ENCODE measurements at regions not wholly inside any gene's neighbourhood (a gene's known extent, or its start where the extent isn't known, plus 50 kb on each side); places are given as distances from the start of the nearest gene placed in this dataset.

- TF ChIP-seq CTCF (conservative IDR thresholded peaks at IDR 0.05; ENCODE audit: low read length) (no peak), EZH2phosphoT487 (IDR thresholded peaks at IDR 0.05; ENCODE audit: borderline replicate concordance) (no peak)
- H2AFZ ChIP-seq (ENCODE audit: low read length): no peak overlapping the region
- no peaks in the 10 kb centered on the region for H4K20me1 ChIP-seq (ENCODE audit: insufficient read depth, low read length, poor library complexity, severe bottlenecking)
- no peaks in the 10 kb centered on the region for H3F3A ChIP-seq (ENCODE audit: low read depth)
- H3K4me1 ChIP-seq (ENCODE audit: insufficient read depth, low read length, poor library complexity, severe bottlenecking): no peaks in the 10 kb centered on the region
- H3K4me2 ChIP-seq (ENCODE audit: low read depth, low read length, poor library complexity, severe bottlenecking): no peak overlapping the region
- no peak overlapping the region for H3K9ac ChIP-seq (ENCODE audit: low read depth, low read length, poor library complexity, severe bottlenecking)
- H3K79me2 ChIP-seq (ENCODE audit: insufficient read depth, low read length): no peaks in the 10 kb centered on the region
- no peaks in the 10 kb centered on the region for H3K36me3 ChIP-seq (ENCODE audit: insufficient read depth, low read length)
- no peaks in the 10 kb centered on the region for H3K9me2 ChIP-seq (replicated peaks; ENCODE audit: low read depth, low read length)
- no peaks in the 10 kb centered on the region for H3K27me3 ChIP-seq (ENCODE audit: insufficient read depth, low read length, poor library complexity, severe bottlenecking)
- no peaks in the 10 kb centered on the region for H3K9me3 ChIP-seq (ENCODE audit: insufficient read depth, low read depth, low read length)
- H3K4me3 ChIP-seq (ENCODE audit: low read length, poor library complexity, severe bottlenecking): no peak overlapping the region
These were observed 752.2 kb downstream of the DCDC2C start for GRCh38 chr2:4455486-4456155.

GRCh38 chr2:4464634-4465266 lies 761.4 kb downstream of the DCDC2C start:
- no peak overlapping the region for H3K4me3 ChIP-seq (ENCODE audit: low read length, poor library complexity, severe bottlenecking)
- no peak overlapping the region for H3K4me2 ChIP-seq (ENCODE audit: low read depth, low read length, poor library complexity, severe bottlenecking)
- no peaks in the 10 kb centered on the region for H3K27me3 ChIP-seq (ENCODE audit: insufficient read depth, low read length, poor library complexity, severe bottlenecking)
- H4K20me1 ChIP-seq (ENCODE audit: insufficient read depth, low read length, poor library complexity, severe bottlenecking): no peaks in the 10 kb centered on the region
- no peak overlapping the region for H3K9ac ChIP-seq (ENCODE audit: low read depth, low read length, poor library complexity, severe bottlenecking)
- no peaks in the 10 kb centered on the region for H3K36me3 ChIP-seq (ENCODE audit: insufficient read depth, low read length)
- H2AFZ ChIP-seq (ENCODE audit: low read length): no peak overlapping the region
- H3K79me2 ChIP-seq (ENCODE audit: insufficient read depth, low read length): no peaks in the 10 kb centered on the region
- H3F3A ChIP-seq (ENCODE audit: low read depth): no peaks in the 10 kb centered on the region
- TF ChIP-seq CTCF (conservative IDR thresholded peaks at IDR 0.05; ENCODE audit: low read length) (no peak), EZH2phosphoT487 (IDR thresholded peaks at IDR 0.05; ENCODE audit: borderline replicate concordance) (no peak)
- H3K9me2 ChIP-seq (replicated peaks; ENCODE audit: low read depth, low read length): no peaks in the 10 kb centered on the region
- no peaks in the 10 kb centered on the region for H3K4me1 ChIP-seq (ENCODE audit: insufficient read depth, low read length, poor library complexity, severe bottlenecking)
- H3K9me3 ChIP-seq (ENCODE audit: insufficient read depth, low read depth, low read length): no peaks in the 10 kb centered on the region

- Histone ChIP-seq H3K9ac (ENCODE audit: low read depth, low read length, poor library complexity, severe bottlenecking) (no peak overlapping the region), H3K79me2 (ENCODE audit: insufficient read depth, low read length) (no peaks in the 10 kb centered on the region), H2AFZ (ENCODE audit: low read length) (no peak overlapping the region), H3K4me2 (ENCODE audit: low read depth, low read length, poor library complexity, severe bottlenecking) (no peak overlapping the region), H3K9me3 (ENCODE audit: insufficient read depth, low read depth, low read length) (no peaks in the 10 kb centered on the region), H3K36me3 (ENCODE audit: insufficient read depth, low read length) (no peaks in the 10 kb centered on the region), H3K4me3 (ENCODE audit: low read length, poor library complexity, severe bottlenecking) (no peak overlapping the region), H3K9me2 (replicated peaks; ENCODE audit: low read depth, low read length) (no peaks in the 10 kb centered on the region), H3K27me3 (ENCODE audit: insufficient read depth, low read length, poor library complexity, severe bottlenecking) (no peaks in the 10 kb centered on the region), H4K20me1 (ENCODE audit: insufficient read depth, low read length, poor library complexity, severe bottlenecking) (no peaks in the 10 kb centered on the region), H3F3A (ENCODE audit: low read depth) (no peaks in the 10 kb centered on the region), H3K4me1 (ENCODE audit: insufficient read depth, low read length, poor library complexity, severe bottlenecking) (no peaks in the 10 kb centered on the region)
- no peak for TF ChIP-seq EZH2phosphoT487 (IDR thresholded peaks at IDR 0.05; ENCODE audit: borderline replicate concordance)
- no peak for TF ChIP-seq CTCF (conservative IDR thresholded peaks at IDR 0.05; ENCODE audit: low read length)
These were observed 762.3 kb downstream of the DCDC2C start for GRCh38 chr2:4465671-4466070.
